ENCODE measurements at regions not wholly inside any gene's neighbourhood (a gene's known extent, or its start where the extent isn't known, plus 50 kb on each side); places are given as distances from the start of the nearest gene placed in this dataset.

- TF ChIP-seq POLR2A (IDR thresholded peaks at IDR 0.05) (no peak), POLR2AphosphoS5 (IDR thresholded peaks at IDR 0.05) (no peak)
Observed at GRCh38 chr18:78425019-78425412, 554.6 kb upstream of the SALL3 start.
